ENCODE measurements at regions not wholly inside any gene's neighbourhood (a gene's known extent, or its start where the extent isn't known, plus 50 kb on each side); places are given as distances from the start of the nearest gene placed in this dataset.

- no peaks in the 10 kb centered on the region for H3K36me3 ChIP-seq (replicated peaks in 1 of 2; ENCODE audit: control insufficient read depth in 2 of 2, insufficient read depth in 2 of 2, low read length in 2 of 2)
- no peak overlapping the region for H3K23ac ChIP-seq (ENCODE audit: low read depth, low read length, poor library complexity)
- no peak overlapping the region for H2AK5ac ChIP-seq (ENCODE audit: low read depth, low read length)
- no peak overlapping the region for H4K8ac ChIP-seq (ENCODE audit: low read depth, low read length)
- WGBS, 2 donors (ENCODE audit: extremely low coverage in 2 of 2, insufficient read length in 2 of 2, insufficient replicate concordance in 1 of 2) = no CpG with 5 or more reads among the region's 3 CpGs
- no peak overlapping the region for H3K9ac ChIP-seq (ENCODE audit: low read depth, low read length, poor library complexity)
- no peaks in the 10 kb centered on the region for H3K79me1 ChIP-seq (ENCODE audit: low read depth, low read length)
- no peaks in the 10 kb centered on the region for H3K9me3 ChIP-seq (replicated peaks in 1 of 2; ENCODE audit: control insufficient read depth in 2 of 2, insufficient read depth in 1 of 2, low read depth in 1 of 2, low read length in 2 of 2)
- no peak overlapping the region for H4K91ac ChIP-seq (ENCODE audit: low read depth, low read length, poor library complexity)
- H3K27ac ChIP-seq (replicated peaks; ENCODE audit: low read length) = no peak overlapping the region
- H3K4me3 ChIP-seq (ENCODE audit: low read length in 2 of 2) = no peak overlapping the region
- H2BK120ac ChIP-seq (ENCODE audit: low read depth, low read length) = no peak overlapping the region
- no peaks in the 10 kb centered on the region for H3K4me1 ChIP-seq (ENCODE audit: control insufficient read depth in 2 of 2, insufficient read depth in 1 of 2, low read depth in 1 of 2, low read length in 2 of 2)
- H3K14ac ChIP-seq (ENCODE audit: low read length) = no peak overlapping the region
- peaks cover 0 to 49% (median 0%) of the 10 kb centered on the region in 3 experiments for H3K27me3 ChIP-seq (ENCODE audit: control insufficient read depth in 3 of 3, insufficient read depth in 3 of 3, low read depth in 1 of 3, low read length in 3 of 3)
- no peak overlapping the region for H2AFZ ChIP-seq (ENCODE audit: low read length)
- no peak overlapping the region for H2BK12ac ChIP-seq (ENCODE audit: low read length)
- no peak for DNase-seq (ENCODE audit: low spot score)
- H3K4me2 ChIP-seq (ENCODE audit: insufficient read depth, low read length, poor library complexity, severe bottlenecking) = no peak overlapping the region
- H2BK5ac ChIP-seq (ENCODE audit: low read length) = no peak overlapping the region
- no peak overlapping the region for H2BK15ac ChIP-seq (ENCODE audit: low read length)
- H3K18ac ChIP-seq (ENCODE audit: low read length) = no peak overlapping the region
- H3K4ac ChIP-seq (ENCODE audit: low read length) = no peak overlapping the region
These were observed 52.0 kb upstream of the GRAMD1B start for GRCh38 chr11:123378096-123378495.

GRCh38 chr11:123377355-123377754 is 52.7 kb upstream of the GRAMD1B start:
- Histone ChIP-seq H3K9me3 (replicated peaks in 1 of 2; ENCODE audit: control insufficient read depth in 2 of 2, insufficient read depth in 1 of 2, low read depth in 1 of 2, low read length in 2 of 2) (no peaks in the 10 kb centered on the region), H3K79me1 (ENCODE audit: low read depth, low read length) (no peaks in the 10 kb centered on the region), H3K23ac (ENCODE audit: low read depth, low read length, poor library complexity) (no peak overlapping the region), H3K27ac (replicated peaks; ENCODE audit: low read length) (no peak overlapping the region), H3K36me3 (replicated peaks in 1 of 2; ENCODE audit: control insufficient read depth in 2 of 2, insufficient read depth in 2 of 2, low read length in 2 of 2) (no peaks in the 10 kb centered on the region), H2AFZ (ENCODE audit: low read length) (no peak overlapping the region), H3K4me3 (ENCODE audit: low read length in 2 of 2) (no peak overlapping the region), H2BK12ac (ENCODE audit: low read length) (no peak overlapping the region), H4K91ac (ENCODE audit: low read depth, low read length, poor library complexity) (no peak overlapping the region), H2BK15ac (ENCODE audit: low read length) (no peak overlapping the region), H3K27me3 (ENCODE audit: control insufficient read depth in 3 of 3, insufficient read depth in 3 of 3, low read depth in 1 of 3, low read length in 3 of 3) (peaks cover 0 to 42% (median 0%) of the 10 kb centered on the region in 3 experiments), H3K9ac (ENCODE audit: low read depth, low read length, poor library complexity) (no peak overlapping the region), H3K14ac (ENCODE audit: low read length) (no peak overlapping the region), H3K4me2 (ENCODE audit: insufficient read depth, low read length, poor library complexity, severe bottlenecking) (no peak overlapping the region), H3K4me1 (ENCODE audit: control insufficient read depth in 2 of 2, insufficient read depth in 1 of 2, low read depth in 1 of 2, low read length in 2 of 2) (no peaks in the 10 kb centered on the region), H3K18ac (ENCODE audit: low read length) (no peak overlapping the region), H4K8ac (ENCODE audit: low read depth, low read length) (no peak overlapping the region), H2AK5ac (ENCODE audit: low read depth, low read length) (no peak overlapping the region), H2BK5ac (ENCODE audit: low read length) (no peak overlapping the region), H2BK120ac (ENCODE audit: low read depth, low read length) (no peak overlapping the region), H3K4ac (ENCODE audit: low read length) (no peak overlapping the region)
- WGBS, 2 donors (ENCODE audit: extremely low coverage in 2 of 2, insufficient read length in 2 of 2, insufficient replicate concordance in 1 of 2) = no CpG with 5 or more reads among the region's 5 CpGs
- DNase-seq (ENCODE audit: low spot score) = no peak

GRCh38 chr11:123375832-123376231 is 54.2 kb upstream of the GRAMD1B start:
- H2BK12ac ChIP-seq (ENCODE audit: low read length) = no peak overlapping the region
- no peak overlapping the region for H3K23ac ChIP-seq (ENCODE audit: low read depth, low read length, poor library complexity)
- H3K27ac ChIP-seq (replicated peaks; ENCODE audit: low read length) = no peak overlapping the region
- H3K27me3 ChIP-seq (ENCODE audit: control insufficient read depth in 3 of 3, insufficient read depth in 3 of 3, low read depth in 1 of 3, low read length in 3 of 3) = peaks cover 0 to 41% (median 0%) of the 10 kb centered on the region in 3 experiments
- H2BK15ac ChIP-seq (ENCODE audit: low read length) = no peak overlapping the region
- no peak overlapping the region for H2BK120ac ChIP-seq (ENCODE audit: low read depth, low read length)
- no peak overlapping the region for H3K9ac ChIP-seq (ENCODE audit: low read depth, low read length, poor library complexity)
- H4K8ac ChIP-seq (ENCODE audit: low read depth, low read length) = no peak overlapping the region
- H4K91ac ChIP-seq (ENCODE audit: low read depth, low read length, poor library complexity) = no peak overlapping the region
- H3K14ac ChIP-seq (ENCODE audit: low read length) = no peak overlapping the region
- no peaks in the 10 kb centered on the region for H3K36me3 ChIP-seq (replicated peaks in 1 of 2; ENCODE audit: control insufficient read depth in 2 of 2, insufficient read depth in 2 of 2, low read length in 2 of 2)
- H3K4me3 ChIP-seq (ENCODE audit: low read length in 2 of 2) = no peak overlapping the region
- H3K9me3 ChIP-seq (replicated peaks in 1 of 2; ENCODE audit: control insufficient read depth in 2 of 2, insufficient read depth in 1 of 2, low read depth in 1 of 2, low read length in 2 of 2) = no peaks in the 10 kb centered on the region
- no peak overlapping the region for H3K18ac ChIP-seq (ENCODE audit: low read length)
- H3K4me1 ChIP-seq (ENCODE audit: control insufficient read depth in 2 of 2, insufficient read depth in 1 of 2, low read depth in 1 of 2, low read length in 2 of 2) = peaks cover 0 to 3% of the 10 kb centered on the region in 2 donors
- WGBS, 2 donors (ENCODE audit: extremely low coverage in 2 of 2, insufficient read length in 2 of 2, insufficient replicate concordance in 1 of 2) = no CpG with 5 or more reads among the region's 3 CpGs
- no peak overlapping the region for H3K4me2 ChIP-seq (ENCODE audit: insufficient read depth, low read length, poor library complexity, severe bottlenecking)
- no peak for DNase-seq (ENCODE audit: low spot score)
- H3K79me1 ChIP-seq (ENCODE audit: low read depth, low read length) = no peaks in the 10 kb centered on the region
- H2BK5ac ChIP-seq (ENCODE audit: low read length) = no peak overlapping the region
- H2AK5ac ChIP-seq (ENCODE audit: low read depth, low read length) = no peak overlapping the region
- no peak overlapping the region for H3K4ac ChIP-seq (ENCODE audit: low read length)
- H2AFZ ChIP-seq (ENCODE audit: low read length) = no peak overlapping the region

- H2BK15ac ChIP-seq (ENCODE audit: low read length) = no peak overlapping the region
- no peak overlapping the region for H3K23ac ChIP-seq (ENCODE audit: low read depth, low read length, poor library complexity)
- no peak overlapping the region for H3K4me3 ChIP-seq (ENCODE audit: low read length in 2 of 2)
- no peak overlapping the region for H2BK120ac ChIP-seq (ENCODE audit: low read depth, low read length)
- no peak overlapping the region for H2BK5ac ChIP-seq (ENCODE audit: low read length)
- WGBS, 2 donors (ENCODE audit: extremely low coverage in 2 of 2, insufficient read length in 2 of 2, insufficient replicate concordance in 1 of 2) = no CpG with 5 or more reads among the region's 5 CpGs
- H4K91ac ChIP-seq (ENCODE audit: low read depth, low read length, poor library complexity) = no peak overlapping the region
- H3K4me2 ChIP-seq (ENCODE audit: insufficient read depth, low read length, poor library complexity, severe bottlenecking) = no peak overlapping the region
- no peaks in the 10 kb centered on the region for H3K36me3 ChIP-seq (replicated peaks in 1 of 2; ENCODE audit: control insufficient read depth in 2 of 2, insufficient read depth in 2 of 2, low read length in 2 of 2)
- H3K14ac ChIP-seq (ENCODE audit: low read length) = no peak overlapping the region
- H2BK12ac ChIP-seq (ENCODE audit: low read length) = no peak overlapping the region
- no peak overlapping the region for H2AK5ac ChIP-seq (ENCODE audit: low read depth, low read length)
- H3K9ac ChIP-seq (ENCODE audit: low read depth, low read length, poor library complexity) = no peak overlapping the region
- no peak overlapping the region for H3K4ac ChIP-seq (ENCODE audit: low read length)
- no peak for DNase-seq (ENCODE audit: low spot score)
- no peak overlapping the region for H3K18ac ChIP-seq (ENCODE audit: low read length)
- no peak overlapping the region for H3K27ac ChIP-seq (replicated peaks; ENCODE audit: low read length)
- no peaks in the 10 kb centered on the region for H3K9me3 ChIP-seq (replicated peaks in 1 of 2; ENCODE audit: control insufficient read depth in 2 of 2, insufficient read depth in 1 of 2, low read depth in 1 of 2, low read length in 2 of 2)
- peaks cover 0 to 3% of the 10 kb centered on the region in 2 donors for H3K4me1 ChIP-seq (ENCODE audit: control insufficient read depth in 2 of 2, insufficient read depth in 1 of 2, low read depth in 1 of 2, low read length in 2 of 2)
- no peak overlapping the region for H4K8ac ChIP-seq (ENCODE audit: low read depth, low read length)
- H2AFZ ChIP-seq (ENCODE audit: low read length) = no peak overlapping the region
- no peaks in the 10 kb centered on the region for H3K79me1 ChIP-seq (ENCODE audit: low read depth, low read length)
- peaks cover 0 to 35% (median 0%) of the 10 kb centered on the region in 3 experiments for H3K27me3 ChIP-seq (ENCODE audit: control insufficient read depth in 3 of 3, insufficient read depth in 3 of 3, low read depth in 1 of 3, low read length in 3 of 3)
These were observed 55.5 kb upstream of the GRAMD1B start for GRCh38 chr11:123374622-123374968.

Measured in neuronal stem cell (in vitro differentiated cells).